Neural crest cell (in vitro differentiated cells): ENCODE measurements at regions not wholly inside any gene's neighbourhood (a gene's known extent, or its start where the extent isn't known, plus 50 kb on each side); places are given as distances from the start of the nearest gene placed in this dataset.
"Not testable (repeated sequence)": the region's sequence is repeated elsewhere in the genome, so short reads cannot be mapped to it uniquely, and the experiment has no call there.

ENCODE experiments used
- DNase-seq: peaks from one replicate; pipeline ENCODE4 v3.0.0; 2021; ENCODE audit warnings: low read depth, mixed read lengths, low spot score
- H3K27ac Mint-ChIP-seq: one replicate; pipeline ENCODE4 v1.8.0; 2021; ENCODE audit warnings: mild to moderate bottlenecking, mixed read lengths; ENCODE audit not compliant: unreplicated experiment
- H3K27me3 Mint-ChIP-seq: 2 replicates; pipeline ENCODE4 v1.8.0; 2021; ENCODE audit warnings: low read depth, mild to moderate bottlenecking, mixed read lengths
- H3K36me3 Mint-ChIP-seq: 2 replicates; pipeline ENCODE4 v1.8.0; 2021; ENCODE audit warnings: low read depth, mild to moderate bottlenecking, mixed read lengths
- H3K4me1 Mint-ChIP-seq: 2 replicates; pipeline ENCODE4 v1.8.0; 2021; ENCODE audit warnings: mixed read lengths
- H3K4me3 Mint-ChIP-seq: one replicate; pipeline ENCODE4 v1.8.0; 2021; ENCODE audit warnings: mild to moderate bottlenecking, mixed read lengths
- H3K9me3 Mint-ChIP-seq: 2 replicates; pipeline ENCODE4 v1.8.0; 2021; ENCODE audit warnings: mixed read lengths
- CTCF ChIP-seq: fragments of 200-600 bp; sonication (generic); conservative IDR thresholded peaks from 2 replicates; pipeline ENCODE4 v1.5.0; 2021; ENCODE audit warnings: antibody characterized with exemption, mild to moderate bottlenecking

GRCh38 chr1:222004034-222004433 is 262.1 kb upstream of the DUSP10 start:
- H3K4me1 Mint-ChIP-seq: no peaks in the 10 kb centered on the region
- H3K4me3 Mint-ChIP-seq: no peak overlapping the region
- H3K36me3 Mint-ChIP-seq: no peaks in the 10 kb centered on the region
- no peak overlapping the region for H3K27ac Mint-ChIP-seq
- H3K27me3 Mint-ChIP-seq: no peaks in the 10 kb centered on the region
- H3K9me3 Mint-ChIP-seq: no peaks in the 10 kb centered on the region
- TF ChIP-seq CTCF: no peak
- no peak for DNase-seq

GRCh38 chr1:222002503-222002902 is 260.6 kb upstream of the DUSP10 start:
- Mint-ChIP-seq H3K36me3 (no peaks in the 10 kb centered on the region), H3K9me3 (no peaks in the 10 kb centered on the region), H3K4me3 (no peak overlapping the region), H3K27ac (no peak overlapping the region), H3K4me1 (no peaks in the 10 kb centered on the region), H3K27me3 (no peaks in the 10 kb centered on the region)
- DNase-seq: no peak
- no peak for TF ChIP-seq CTCF

- no peaks in the 10 kb centered on the region for H3K27me3 Mint-ChIP-seq
- H3K4me3 Mint-ChIP-seq: no peak overlapping the region
- H3K9me3 Mint-ChIP-seq: no peaks in the 10 kb centered on the region
- no peak for DNase-seq
- no peak for TF ChIP-seq CTCF
- H3K27ac Mint-ChIP-seq: no peak overlapping the region
- H3K36me3 Mint-ChIP-seq: no peaks in the 10 kb centered on the region
- H3K4me1 Mint-ChIP-seq: no peaks in the 10 kb centered on the region
Observed at GRCh38 chr1:222000131-222000530, 258.2 kb upstream of the DUSP10 start.

GRCh38 chr1:221998781-221999180 is 256.9 kb upstream of the DUSP10 start:
- no peaks in the 10 kb centered on the region for H3K27me3 Mint-ChIP-seq
- no peaks in the 10 kb centered on the region for H3K4me1 Mint-ChIP-seq
- DNase-seq: no peak
- H3K27ac Mint-ChIP-seq: no peak overlapping the region
- no peaks in the 10 kb centered on the region for H3K9me3 Mint-ChIP-seq
- H3K4me3 Mint-ChIP-seq: no peak overlapping the region
- H3K36me3 Mint-ChIP-seq: no peaks in the 10 kb centered on the region
- TF ChIP-seq CTCF: no peak

GRCh38 chr1:221998186-221998612 is 256.3 kb upstream of the DUSP10 start:
- H3K27me3 Mint-ChIP-seq: no peaks in the 10 kb centered on the region
- no peak for TF ChIP-seq CTCF
- no peaks in the 10 kb centered on the region for H3K36me3 Mint-ChIP-seq
- H3K4me3 Mint-ChIP-seq: no peak overlapping the region
- no peak overlapping the region for H3K27ac Mint-ChIP-seq
- DNase-seq: no peak
- no peaks in the 10 kb centered on the region for H3K4me1 Mint-ChIP-seq
- no peaks in the 10 kb centered on the region for H3K9me3 Mint-ChIP-seq

GRCh38 chr1:221997012-221997411 is 255.1 kb upstream of the DUSP10 start:
- H3K27ac Mint-ChIP-seq, H3K9me3 Mint-ChIP-seq, H3K4me3 Mint-ChIP-seq, DNase-seq, H3K36me3 Mint-ChIP-seq, H3K4me1 Mint-ChIP-seq, H3K27me3 Mint-ChIP-seq: not testable (repeated sequence)
